Caco-2 (cell line): ENCODE measurements at regions not wholly inside any gene's neighbourhood (a gene's known extent, or its start where the extent isn't known, plus 50 kb on each side); places are given as distances from the start of the nearest gene placed in this dataset.

Experiments
- BruUV-seq: library from RNA; stranded (reverse); fragments of 400-500 nt; replicated peaks from 2 replicates; lab custom pipeline; 2021; lab: Mats Ljungman, UMichigan
- CTCF ChIA-PET: fragments of 300-600 bp; sonication (Branson Sonifier 250); formaldehyde crosslinking; loops from one replicate; lab custom pipeline; 2022; ENCODE audit warnings: antibody characterized with exemption; lab: Charles Lee
- POLR2A ChIA-PET: fragments of 300-600 bp; sonication (Branson Sonifier 250); formaldehyde crosslinking; loops from one replicate; lab custom pipeline; 2022; ENCODE audit warnings: antibody characterized with exemption; lab: Charles Lee
- DNase-seq, 2 experiments: peaks; one replicate each; pipeline versions ENCODE4 v3.0.0 to v3.0.0-alpha.2; 2020 to 2022
- H3K27me3 ChIP-seq: replicated peaks from 2 replicates; pipeline ENCODE4 v1.6.0; 2011; ENCODE audit warnings: low read length; ENCODE audit not compliant: control insufficient read depth, insufficient read depth
- H3K36me3 ChIP-seq: 2 replicates; pipeline ENCODE4 v1.5.1; 2011; ENCODE audit warnings: low read length; ENCODE audit not compliant: control insufficient read depth, insufficient read depth
- H3K4me1 ChIP-seq: fragments of 250-450 bp; sonication (Bioruptor Pico); 2 replicates; pipeline ENCODE4 v1.5.1; 2020; ENCODE audit warnings: mild to moderate bottlenecking
- H3K4me3 ChIP-seq: 2 replicates; pipeline ENCODE4 v1.5.1; 2011; ENCODE audit warnings: low read depth, mild to moderate bottlenecking, control low read depth, low read length
- H3K9me3 ChIP-seq: fragments of 250-450 bp; sonication (Bioruptor Pico); 2 replicates; pipeline ENCODE4 v1.5.1; 2020; ENCODE audit warnings: mild to moderate bottlenecking, moderate library complexity
- H3K27ac Mint-ChIP-seq: one replicate; pipeline ENCODE4 v1.8.0; 2022; ENCODE audit warnings: mixed read lengths; ENCODE audit not compliant: unreplicated experiment
- H3K27me3 Mint-ChIP-seq: one replicate; pipeline ENCODE4 v1.8.0; 2022; ENCODE audit warnings: mixed read lengths; ENCODE audit not compliant: insufficient read depth, unreplicated experiment
- H3K36me3 Mint-ChIP-seq: one replicate; pipeline ENCODE4 v1.8.0; 2022; ENCODE audit warnings: mild to moderate bottlenecking, mixed read lengths; ENCODE audit not compliant: insufficient read depth, unreplicated experiment
- H3K4me1 Mint-ChIP-seq: one replicate; pipeline ENCODE4 v1.8.0; 2022; ENCODE audit warnings: low read depth, mixed read lengths; ENCODE audit not compliant: unreplicated experiment
- H3K4me3 Mint-ChIP-seq: one replicate; pipeline ENCODE4 v1.8.0; 2022; ENCODE audit warnings: mild to moderate bottlenecking, moderate library complexity, mixed read lengths; ENCODE audit not compliant: unreplicated experiment
- H3K9me3 Mint-ChIP-seq: one replicate; pipeline ENCODE4 v1.8.0; 2022; ENCODE audit warnings: mixed read lengths; ENCODE audit not compliant: unreplicated experiment
- intact Hi-C: fragments of 100-400 bp; cut with micrococcal nuclease; formaldehyde crosslinking; loops from one replicate; pipeline ENCODE4 v1.10.0; 2022; ENCODE audit not compliant: unreplicated experiment
- TF ChIP-seq, protein P1 (sequence below), 2 experiments: fragments of 200-600 bp in 1 of 2; IDR thresholded peaks; 1 replicate in 1 of 2; 2 replicates in 1 of 2; pipeline versions ENCODE4 v1.5.1 to v1.8.0; 2011 to 2022; ENCODE audit warnings: antibody characterized with exemption in 1 of 2, control low read depth in 1 of 2, inconsistent platforms in 1 of 2, low read depth in 1 of 2, low read length in 1 of 2, mild to moderate bottlenecking in 1 of 2, moderate library complexity in 1 of 2; ENCODE audit not compliant: insufficient read depth in 1 of 2, severe bottlenecking in 1 of 2, unreplicated experiment in 1 of 2

DNA sequence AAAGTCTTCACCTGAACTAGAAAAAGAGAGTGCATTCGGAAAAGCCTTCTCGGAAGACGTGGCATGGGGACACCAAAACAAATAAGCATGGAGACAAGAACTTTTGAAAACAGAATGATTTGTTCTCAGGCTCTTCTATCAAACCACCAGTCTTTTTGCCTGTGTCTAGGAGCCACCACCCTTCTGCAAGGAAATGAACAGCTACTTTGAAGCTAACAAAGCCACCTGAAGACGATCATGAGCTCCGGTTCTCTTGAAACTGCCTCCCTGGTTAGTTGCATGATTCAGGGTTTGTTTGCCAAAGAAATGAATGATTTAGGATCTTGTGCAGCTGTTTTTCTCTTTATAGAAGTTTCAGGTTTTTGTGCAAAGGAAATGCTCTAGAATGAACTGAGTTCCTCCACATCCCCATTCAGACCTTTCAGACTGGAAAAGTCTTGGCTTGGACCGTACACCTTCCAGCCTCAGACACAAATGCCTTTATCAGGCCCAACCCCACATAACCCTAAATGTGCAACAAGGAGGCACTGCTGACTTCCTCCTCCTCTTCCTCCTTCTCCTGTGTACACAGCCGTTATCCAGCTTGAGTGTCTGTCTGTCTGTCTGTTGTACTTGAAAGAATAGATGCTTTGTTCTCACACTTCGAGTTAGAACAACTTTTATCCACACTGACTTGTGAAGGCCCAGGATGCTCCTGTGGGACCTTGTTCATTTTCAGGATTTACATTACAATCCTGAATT is 334.8 kb upstream of the KLF3 start:
- DNase-seq: no peak
- Mint-ChIP-seq H3K27ac (no peak overlapping the region), H3K4me3 (no peak overlapping the region), H3K9me3 (no peaks in the 10 kb centered on the region), H3K36me3 (no peaks in the 10 kb centered on the region), H3K27me3 (no peaks in the 10 kb centered on the region), H3K4me1 (no peaks in the 10 kb centered on the region)
- Histone ChIP-seq H3K9me3 (no peaks in the 10 kb centered on the region), H3K4me3 (no peak overlapping the region), H3K36me3 (no peaks in the 10 kb centered on the region), H3K4me1 (no peaks in the 10 kb centered on the region), H3K27me3 (no peaks in the 10 kb centered on the region)
- intact Hi-C loops: no loop called here
- ChIA-PET CTCF (interaction anchor here (1.4 kb wide), 1 partner anchor 9 kb away, joined by 3 read pairs; no protein-coding TSS in a partner anchor), POLR2A (no interaction called here)
- no TSS peak for BruUV-seq
- TF ChIP-seq, protein P1, sequence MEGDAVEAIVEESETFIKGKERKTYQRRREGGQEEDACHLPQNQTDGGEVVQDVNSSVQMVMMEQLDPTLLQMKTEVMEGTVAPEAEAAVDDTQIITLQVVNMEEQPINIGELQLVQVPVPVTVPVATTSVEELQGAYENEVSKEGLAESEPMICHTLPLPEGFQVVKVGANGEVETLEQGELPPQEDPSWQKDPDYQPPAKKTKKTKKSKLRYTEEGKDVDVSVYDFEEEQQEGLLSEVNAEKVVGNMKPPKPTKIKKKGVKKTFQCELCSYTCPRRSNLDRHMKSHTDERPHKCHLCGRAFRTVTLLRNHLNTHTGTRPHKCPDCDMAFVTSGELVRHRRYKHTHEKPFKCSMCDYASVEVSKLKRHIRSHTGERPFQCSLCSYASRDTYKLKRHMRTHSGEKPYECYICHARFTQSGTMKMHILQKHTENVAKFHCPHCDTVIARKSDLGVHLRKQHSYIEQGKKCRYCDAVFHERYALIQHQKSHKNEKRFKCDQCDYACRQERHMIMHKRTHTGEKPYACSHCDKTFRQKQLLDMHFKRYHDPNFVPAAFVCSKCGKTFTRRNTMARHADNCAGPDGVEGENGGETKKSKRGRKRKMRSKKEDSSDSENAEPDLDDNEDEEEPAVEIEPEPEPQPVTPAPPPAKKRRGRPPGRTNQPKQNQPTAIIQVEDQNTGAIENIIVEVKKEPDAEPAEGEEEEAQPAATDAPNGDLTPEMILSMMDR (IDR thresholded peaks at IDR 0.05; ENCODE audit: insufficient read depth in 1 of 2, low read depth in 1 of 2, low read length in 1 of 2, severe bottlenecking in 1 of 2, unreplicated experiment in 1 of 2): no peak

DNA sequence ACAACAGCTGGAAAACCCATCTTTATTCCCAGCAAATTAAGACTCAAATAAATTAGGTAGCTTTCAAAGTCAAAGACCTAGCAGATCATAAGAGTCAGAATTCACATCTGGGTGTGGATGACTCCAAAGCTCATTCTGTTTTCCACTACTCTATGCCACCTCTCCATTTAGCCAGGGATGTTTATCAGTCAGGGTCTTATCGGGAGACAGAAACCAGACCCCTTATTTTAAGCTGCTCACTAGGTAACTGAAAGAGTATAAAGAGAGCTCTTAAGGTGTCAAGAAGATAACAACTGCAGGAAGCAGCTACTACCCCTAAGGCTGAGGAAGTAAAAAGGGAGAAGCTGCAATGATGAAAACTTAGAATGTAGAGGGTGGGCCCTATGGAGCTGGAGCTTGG is 333.7 kb upstream of the KLF3 start:
- Mint-ChIP-seq H3K4me3 (no peak overlapping the region), H3K27me3 (no peaks in the 10 kb centered on the region), H3K27ac (no peak overlapping the region), H3K9me3 (no peaks in the 10 kb centered on the region), H3K4me1 (no peaks in the 10 kb centered on the region), H3K36me3 (no peaks in the 10 kb centered on the region)
- H3K4me1 ChIP-seq: no peaks in the 10 kb centered on the region
- no peak overlapping the region for H3K4me3 ChIP-seq
- intact Hi-C loops: no loop called here
- no TSS peak for BruUV-seq
- no peaks in the 10 kb centered on the region for H3K9me3 ChIP-seq
- H3K36me3 ChIP-seq: no peaks in the 10 kb centered on the region
- POLR2A ChIA-PET: no interaction called here
- TF ChIP-seq, protein P1 (IDR thresholded peaks at IDR 0.05; ENCODE audit: insufficient read depth in 1 of 2, low read depth in 1 of 2, low read length in 1 of 2, severe bottlenecking in 1 of 2, unreplicated experiment in 1 of 2): no peak
- DNase-seq: no peak
- CTCF ChIA-PET: interaction anchor here (0.5 kb wide), 1 partner anchor 9 kb away, joined by 3 read pairs; no protein-coding TSS in a partner anchor
- no peaks in the 10 kb centered on the region for H3K27me3 ChIP-seq

DNA sequence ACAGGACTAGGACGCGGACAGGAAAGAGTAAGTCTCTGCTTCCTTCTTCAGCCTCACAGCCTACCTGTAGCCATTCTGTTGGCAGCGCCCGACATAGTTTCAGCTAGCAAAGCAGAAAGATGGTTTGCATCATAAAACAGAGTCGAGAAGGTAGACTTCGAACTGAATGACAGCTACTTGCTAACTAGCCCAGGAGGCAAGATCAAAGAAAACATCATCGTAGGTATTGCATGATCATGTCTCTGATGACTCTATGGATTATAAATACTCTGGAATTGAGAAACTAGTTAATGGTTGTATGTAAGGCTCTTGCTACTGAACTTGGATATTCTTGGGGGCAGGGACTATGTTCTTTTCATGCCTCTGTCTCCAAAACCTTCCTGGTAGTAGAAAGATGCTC is 333.1 kb upstream of the KLF3 start:
- Mint-ChIP-seq H3K9me3 (no peaks in the 10 kb centered on the region), H3K36me3 (no peaks in the 10 kb centered on the region), H3K27ac (no peak overlapping the region), H3K4me3 (no peak overlapping the region), H3K27me3 (no peaks in the 10 kb centered on the region), H3K4me1 (no peaks in the 10 kb centered on the region)
- H3K36me3 ChIP-seq: no peaks in the 10 kb centered on the region
- H3K4me1 ChIP-seq: no peaks in the 10 kb centered on the region
- ChIA-PET CTCF (interaction anchor here (0.5 kb wide), 1 partner anchor 10 kb away, joined by 3 read pairs; no protein-coding TSS in a partner anchor), POLR2A (no interaction called here)
- no peaks in the 10 kb centered on the region for H3K9me3 ChIP-seq
- BruUV-seq: no TSS peak
- TF ChIP-seq, protein P1 (IDR thresholded peaks at IDR 0.05; ENCODE audit: insufficient read depth in 1 of 2, low read depth in 1 of 2, low read length in 1 of 2, severe bottlenecking in 1 of 2, unreplicated experiment in 1 of 2): no peak
- H3K4me3 ChIP-seq: no peak overlapping the region
- intact Hi-C loops: no loop called here
- no peak for DNase-seq
- no peaks in the 10 kb centered on the region for H3K27me3 ChIP-seq
